ENCODE measurements at regions not wholly inside any gene's neighbourhood (a gene's known extent, or its start where the extent isn't known, plus 50 kb on each side); places are given as distances from the start of the nearest gene placed in this dataset.
"Not testable (repeated sequence)": the region's sequence is repeated elsewhere in the genome, so short reads cannot be mapped to it uniquely, and the experiment has no call there.

DNA sequence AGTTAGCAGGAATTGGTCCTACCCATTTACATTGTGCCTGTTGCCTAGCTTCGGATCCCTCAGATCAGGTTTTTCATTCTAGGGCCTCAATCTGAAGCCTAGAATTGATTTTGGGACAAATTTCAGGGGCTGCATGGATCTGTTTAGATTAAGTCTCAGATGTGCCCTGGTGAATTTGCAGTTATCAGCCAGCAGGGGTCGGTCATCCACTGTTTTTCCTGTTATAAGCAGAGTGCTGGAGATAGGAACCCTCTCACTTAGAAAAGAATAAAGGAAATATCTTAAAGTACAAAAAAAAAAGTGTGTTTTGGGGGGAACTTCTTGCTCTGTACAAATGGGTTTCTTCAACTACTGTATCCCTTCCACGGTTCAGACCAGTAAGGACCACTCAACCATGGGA lies 212.5 kb downstream of the BCHE start:
- DNase-seq = no peak

DNA sequence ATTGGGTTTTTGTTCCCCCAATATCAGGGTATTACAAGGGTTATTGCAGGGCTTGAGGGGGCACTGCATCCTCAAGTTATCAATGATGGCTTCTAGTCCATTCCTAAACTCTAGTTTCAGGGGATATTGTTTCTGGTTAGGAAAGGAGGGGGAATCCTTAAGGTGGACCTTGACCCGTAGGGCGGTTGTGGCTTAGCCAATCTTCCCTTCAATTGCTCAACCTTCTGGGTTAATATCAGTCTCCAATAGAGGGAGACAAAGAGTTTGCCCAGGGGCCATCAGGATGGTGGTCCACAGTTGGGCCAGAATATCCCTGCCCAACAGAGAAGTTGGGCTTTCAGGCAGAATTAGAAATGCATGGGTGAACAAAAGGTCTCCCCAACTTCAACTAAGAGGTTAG lies 214.9 kb downstream of the BCHE start:
- DNase-seq = no peak

GRCh38 chr3:165619069-165619468 lies 218.2 kb downstream of the BCHE start:
- DNase-seq = no peak

- no peak for DNase-seq
Observed at GRCh38 chr3:165617134-165617533, 220.1 kb downstream of the BCHE start.

DNA sequence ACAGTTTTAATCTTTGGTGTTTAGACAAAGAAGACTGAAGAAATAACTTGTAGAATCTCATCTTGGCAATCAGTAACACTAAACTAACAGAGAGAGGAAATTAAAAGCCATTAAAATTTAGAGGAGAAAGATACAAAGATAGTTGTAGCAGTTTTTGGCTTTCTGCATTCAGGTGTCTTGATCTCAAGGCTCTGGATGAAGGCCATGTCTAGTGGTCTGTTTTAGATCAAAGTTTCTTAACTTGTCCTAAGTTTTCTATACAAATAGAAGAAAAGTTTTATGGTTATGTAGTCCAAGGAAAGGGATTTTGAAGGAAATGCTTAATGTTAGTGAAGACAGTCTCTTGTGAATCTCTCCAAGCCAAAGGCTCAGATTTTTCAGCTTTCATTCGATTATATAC lies 222.9 kb downstream of the BCHE start:
- DNase-seq = no peak

DNA sequence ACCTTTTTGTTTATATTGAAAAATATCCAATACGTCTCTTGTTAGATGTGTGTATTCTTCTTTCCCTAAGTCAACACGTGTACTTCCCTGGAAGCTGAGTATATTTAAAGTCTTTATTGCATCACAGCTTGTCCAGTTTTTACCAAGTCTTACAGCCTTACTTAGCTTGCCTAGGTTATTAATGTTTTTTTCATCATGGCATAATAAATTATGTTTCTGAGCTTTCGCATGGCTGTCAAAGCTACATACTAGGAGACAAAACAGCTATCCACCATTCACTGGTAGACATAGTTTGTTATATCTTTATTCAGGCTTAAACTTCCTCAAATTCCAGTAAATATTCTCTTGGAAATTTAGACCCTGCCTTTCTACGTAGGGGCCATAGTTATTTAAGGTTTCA lies 224.2 kb downstream of the BCHE start:
- DNase-seq = no peak

- DNase-seq = no peak
Observed at GRCh38 chr3:165607221-165607620, 230.0 kb downstream of the BCHE start.

DNA sequence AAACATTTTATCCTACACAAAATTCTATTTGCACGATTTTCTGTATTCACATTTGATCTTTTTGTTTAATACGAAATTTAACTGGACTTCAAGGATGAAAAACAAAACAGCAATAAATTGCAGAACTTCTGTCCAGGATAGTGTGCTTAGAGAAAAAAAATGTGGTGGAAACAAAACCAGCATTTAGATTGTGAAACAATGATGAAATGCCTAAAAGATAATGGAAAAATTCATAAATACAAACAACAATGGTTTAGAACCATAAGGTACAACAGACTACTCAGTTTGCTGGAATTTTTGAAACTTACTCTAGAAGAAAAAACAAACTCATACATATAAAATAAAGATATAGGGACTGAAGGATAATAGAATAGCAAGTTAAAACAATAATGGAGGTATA lies 234.0 kb downstream of the BCHE start:
- no peak for DNase-seq

- DNase-seq = not testable (repeated sequence)
Observed at GRCh38 chr3:165572566-165572965, 264.7 kb downstream of the BCHE start.

GRCh38 chr3:165568907-165569462 lies 268.2 kb downstream of the BCHE start:
- no peak for DNase-seq

GRCh38 chr3:165555785-165556184 lies 281.4 kb downstream of the BCHE start:
- no peak for DNase-seq

GRCh38 chr3:165553371-165553770 lies 283.9 kb downstream of the BCHE start:
- DNase-seq = no peak

GRCh38 chr3:165549665-165550064 lies 287.6 kb downstream of the BCHE start:
- DNase-seq = peak; percentile 13

GRCh38 chr3:165549037-165549436 lies 288.2 kb downstream of the BCHE start:
- DNase-seq = no peak

- no peak for DNase-seq
Observed at GRCh38 chr3:165545059-165545458, 292.2 kb downstream of the BCHE start.

GRCh38 chr3:165544432-165544831 lies 292.8 kb downstream of the BCHE start:
- no peak for DNase-seq

- no peak for DNase-seq
Observed at GRCh38 chr3:165538166-165538565, 299.1 kb downstream of the BCHE start.

- DNase-seq = no peak
Observed at GRCh38 chr3:165532851-165533250, 304.4 kb downstream of the BCHE start.

GRCh38 chr3:165529451-165529850 lies 307.8 kb downstream of the BCHE start:
- DNase-seq = no peak

GRCh38 chr3:165526367-165526766 lies 310.9 kb downstream of the BCHE start:
- DNase-seq = no peak

DNA sequence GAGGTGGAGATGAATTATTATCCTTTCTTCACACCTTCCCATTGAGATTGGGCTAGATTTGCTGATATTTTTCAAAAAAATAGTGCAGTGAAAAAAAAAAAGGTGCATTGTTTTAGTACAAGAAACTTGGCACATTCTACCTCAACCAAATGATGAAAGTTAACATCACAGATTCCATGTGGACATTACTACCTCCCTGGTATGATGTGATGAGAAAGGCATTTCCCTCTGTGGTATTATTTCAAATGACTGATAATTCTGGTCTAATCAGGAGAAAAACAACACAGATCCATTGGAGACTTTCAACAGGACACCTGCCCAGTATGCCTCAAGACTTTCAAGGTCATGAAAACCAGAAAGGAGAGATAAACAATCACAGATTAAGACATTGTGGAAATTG lies 313.4 kb downstream of the BCHE start:
- no peak for DNase-seq

DNA sequence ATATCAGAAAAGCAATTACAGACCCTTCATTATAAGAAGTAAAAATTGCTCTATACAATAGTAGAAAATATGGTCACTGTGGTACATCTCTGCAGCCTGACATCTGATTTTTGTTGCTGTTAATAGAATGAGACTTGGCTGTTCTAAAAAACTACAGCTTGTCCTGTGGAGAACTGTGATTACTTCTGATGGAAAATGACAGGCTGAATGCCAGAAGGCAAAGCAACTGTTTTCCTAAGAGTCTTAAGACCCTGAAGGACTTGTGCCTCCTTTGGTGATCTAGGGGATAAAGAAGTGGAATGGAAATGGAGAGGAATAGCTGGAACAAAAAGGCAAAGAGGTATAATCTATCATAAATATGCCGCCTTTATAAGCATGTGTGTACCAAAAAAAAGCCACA lies 314.8 kb downstream of the BCHE start:
- DNase-seq = no peak

- DNase-seq = no peak
Observed at GRCh38 chr3:165521131-165521871, 315.9 kb downstream of the BCHE start.

GRCh38 chr3:165519687-165520086 lies 317.5 kb downstream of the BCHE start:
- DNase-seq = no peak

DNA sequence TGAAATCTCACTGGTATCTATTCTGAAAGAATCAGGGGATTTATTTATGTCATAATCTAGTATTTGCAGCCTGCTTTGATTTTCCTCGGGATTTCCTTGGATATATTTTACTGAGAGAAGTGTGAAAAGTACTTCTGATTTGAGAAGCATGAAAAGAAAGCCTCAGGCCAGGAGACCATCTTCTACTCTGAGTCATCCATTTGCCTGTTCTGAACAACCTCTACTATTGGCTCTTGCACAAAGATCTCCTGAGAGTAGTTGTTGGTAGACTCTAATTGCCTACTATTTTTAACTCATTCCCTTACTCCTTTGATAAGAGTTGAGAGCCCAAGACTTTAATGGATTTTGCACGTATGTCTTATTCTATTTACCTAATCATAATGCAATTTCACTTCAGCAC lies 318.9 kb downstream of the BCHE start:
- DNase-seq = no peak

All from SHP77 treated with DMSO at 0.1 percent for 48 hours (cell line).